Stimulated activated CD4-positive, alpha-beta T cell treated with anti-CD3 and anti-CD28 coated beads, Interleukin-1b, Interleukin-23, amount 100 ng/mL, for 1 hour (primary cell): ENCODE measurements at regions not wholly inside any gene's neighbourhood (a gene's known extent, or its start where the extent isn't known, plus 50 kb on each side); places are given as distances from the start of the nearest gene placed in this dataset.
A peak's percentile ranks its signal among the peaks of the same experiment; 100 is the strongest.
"Not testable (repeated sequence)": the region's sequence is repeated elsewhere in the genome, so short reads cannot be mapped to it uniquely, and the experiment has no call there.

Experiments used
- DNase-seq, 2 donors: peaks; one replicate each; pipeline ENCODE4 v3.0.0-alpha.2; 2020; ENCODE audit warnings: low read depth in 2 of 2

DNA sequence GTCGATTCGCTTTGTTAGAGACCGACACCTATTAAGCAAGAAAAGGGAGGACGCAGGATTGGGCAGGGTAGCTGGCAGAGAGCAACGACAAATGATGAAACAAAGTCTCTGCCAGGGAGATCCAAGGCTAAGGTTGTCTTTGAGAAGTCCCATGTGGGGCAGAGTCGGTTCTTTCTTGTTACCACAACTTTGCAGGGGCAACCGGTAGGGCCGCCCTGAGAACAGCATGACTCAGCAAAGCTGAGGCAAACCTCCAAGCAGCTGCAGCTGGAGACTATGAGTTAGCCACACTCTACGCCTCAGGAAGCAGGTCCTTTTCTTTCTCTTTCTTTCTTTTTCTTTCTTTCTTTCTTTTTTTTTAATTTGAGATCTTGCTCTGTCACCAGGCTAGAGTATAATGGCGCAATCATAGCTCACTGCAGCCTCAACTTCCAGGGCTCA, 452.3 kb upstream of the ID2 start:
- peak in 1 of 2 donors; percentile 3 for DNase-seq

- no peak for DNase-seq
Measured at GRCh38 chr2:8230466-8230865, 451.4 kb upstream of the ID2 start.

DNA sequence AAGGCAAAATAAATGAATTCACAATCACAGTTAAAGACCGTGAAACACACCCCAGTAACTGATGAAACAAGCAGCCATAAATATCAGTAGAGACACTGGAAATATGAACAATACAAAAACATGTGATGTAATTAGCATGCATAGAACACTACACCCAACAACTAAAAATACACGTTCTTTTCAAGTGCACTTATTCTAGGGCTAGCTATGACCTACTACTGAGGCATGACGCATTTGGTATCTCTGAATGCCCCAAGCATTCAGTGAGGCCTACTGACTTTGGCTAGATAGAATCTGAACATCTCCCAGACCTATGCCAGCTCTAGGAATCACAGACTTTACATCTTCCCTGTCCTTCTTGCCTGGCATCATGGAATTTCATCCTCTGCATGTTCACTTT, 450.0 kb upstream of the ID2 start:
- DNase-seq = no peak

- DNase-seq = no peak
Measured at GRCh38 chr2:8232871-8233270, 449.0 kb upstream of the ID2 start.

- DNase-seq = no peak
Measured at GRCh38 chr2:8234253-8234652, 447.6 kb upstream of the ID2 start.

- no peak for DNase-seq
Measured at GRCh38 chr2:8234757-8235374, 447.0 kb upstream of the ID2 start.

GRCh38 chr2:8235419-8235818, 446.4 kb upstream of the ID2 start:
- no peak for DNase-seq

DNA sequence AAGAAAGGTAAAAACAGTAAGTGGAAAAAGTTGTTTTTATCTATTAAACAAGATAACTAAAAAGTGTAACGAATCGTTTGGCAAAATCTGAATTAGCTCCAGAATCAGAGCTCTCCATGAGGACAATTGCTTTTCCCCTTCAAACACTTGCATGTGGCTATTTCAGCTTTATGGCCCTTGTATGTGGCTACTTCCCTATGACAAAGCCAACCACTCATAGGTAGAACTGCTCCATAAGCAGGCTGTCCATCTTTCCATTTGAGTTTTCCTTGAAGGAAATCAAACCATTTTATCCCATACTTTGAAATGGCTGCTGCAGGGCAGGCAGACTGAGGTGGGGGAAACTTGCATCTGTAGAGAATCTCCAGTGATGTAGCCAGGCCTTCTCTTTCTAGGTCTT, 445.5 kb upstream of the ID2 start:
- no peak for DNase-seq

DNA sequence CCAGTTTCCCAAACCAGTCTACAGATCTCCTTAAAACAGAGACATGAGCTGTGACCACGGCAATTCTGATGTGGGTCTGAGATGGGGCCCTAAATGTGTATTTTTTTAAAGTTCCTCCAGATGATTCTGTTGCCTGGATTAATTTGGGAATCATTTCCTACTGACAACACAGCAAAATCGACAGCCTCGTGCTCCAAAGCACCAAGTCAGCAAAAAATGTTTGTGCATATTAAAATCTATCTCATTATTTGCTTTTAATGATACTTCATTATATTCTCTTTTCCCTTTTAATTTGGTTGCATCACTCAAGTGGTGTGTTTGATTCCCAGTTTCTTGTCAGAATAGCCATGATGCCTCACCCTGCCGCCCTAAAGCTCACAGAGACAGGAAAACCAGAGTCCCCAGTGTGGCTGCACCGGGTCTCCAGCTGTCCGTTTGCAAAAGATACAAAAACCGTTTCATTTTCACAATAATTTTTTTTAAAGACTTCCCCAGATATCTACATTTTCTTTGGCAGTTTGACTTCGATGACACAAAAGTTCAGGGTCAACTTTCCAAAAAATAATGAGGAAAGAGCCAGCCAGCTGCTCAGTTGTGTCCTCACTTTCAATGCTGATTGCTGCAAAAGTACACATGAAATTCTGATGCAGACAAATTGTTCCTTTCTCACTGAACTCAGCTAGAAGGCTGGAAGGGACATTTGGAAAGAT, 443.2 kb upstream of the ID2 start:
- DNase-seq = no peak

DNA sequence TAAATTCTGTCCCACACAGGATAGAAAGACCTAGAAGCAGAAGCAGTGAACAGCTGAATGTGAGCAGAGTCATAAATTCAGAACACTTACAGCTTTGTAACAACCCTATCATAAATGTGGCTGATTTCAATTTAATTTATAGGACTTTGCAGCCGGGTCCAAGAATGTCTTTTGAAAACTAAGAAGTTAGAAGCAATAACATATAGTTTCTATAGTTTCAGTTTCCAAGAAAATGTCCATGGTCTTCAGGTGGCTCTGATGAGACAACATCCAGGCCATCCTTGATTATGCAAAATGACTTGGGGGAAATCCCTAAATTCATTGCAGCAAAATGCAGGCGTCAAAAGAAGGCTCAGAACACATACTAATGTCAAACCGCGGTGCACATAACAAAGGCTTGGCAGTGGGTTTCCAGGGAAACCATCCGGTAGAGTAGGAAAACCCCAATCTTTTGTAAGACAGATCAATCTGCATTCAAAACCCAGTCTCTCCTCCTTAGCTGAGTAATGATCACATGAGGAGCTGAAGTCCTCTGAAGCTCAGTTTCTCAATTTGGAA, 442.2 kb upstream of the ID2 start:
- DNase-seq = no peak

DNA sequence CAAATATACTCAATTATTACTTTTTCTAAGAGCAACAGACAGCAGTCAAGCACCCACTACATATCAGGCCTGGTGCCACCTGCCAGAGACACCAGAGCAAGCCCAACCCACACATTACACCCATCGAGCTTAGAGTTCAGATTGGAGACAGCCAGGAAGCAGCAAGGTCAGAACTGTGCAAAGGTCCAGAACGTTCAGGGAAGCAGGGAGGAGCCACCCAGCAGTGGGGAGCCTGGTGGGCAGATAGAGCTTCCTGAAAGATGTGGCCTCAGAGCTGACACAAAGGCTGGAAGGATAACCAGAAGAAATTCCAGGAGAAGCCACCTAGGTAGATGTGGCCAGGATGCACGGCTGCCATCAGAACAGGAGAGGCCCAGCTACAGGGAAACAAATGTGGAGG, 440.5 kb upstream of the ID2 start:
- DNase-seq = no peak

- DNase-seq = no peak
Measured at GRCh38 chr2:8242739-8243138, 439.1 kb upstream of the ID2 start.

DNA sequence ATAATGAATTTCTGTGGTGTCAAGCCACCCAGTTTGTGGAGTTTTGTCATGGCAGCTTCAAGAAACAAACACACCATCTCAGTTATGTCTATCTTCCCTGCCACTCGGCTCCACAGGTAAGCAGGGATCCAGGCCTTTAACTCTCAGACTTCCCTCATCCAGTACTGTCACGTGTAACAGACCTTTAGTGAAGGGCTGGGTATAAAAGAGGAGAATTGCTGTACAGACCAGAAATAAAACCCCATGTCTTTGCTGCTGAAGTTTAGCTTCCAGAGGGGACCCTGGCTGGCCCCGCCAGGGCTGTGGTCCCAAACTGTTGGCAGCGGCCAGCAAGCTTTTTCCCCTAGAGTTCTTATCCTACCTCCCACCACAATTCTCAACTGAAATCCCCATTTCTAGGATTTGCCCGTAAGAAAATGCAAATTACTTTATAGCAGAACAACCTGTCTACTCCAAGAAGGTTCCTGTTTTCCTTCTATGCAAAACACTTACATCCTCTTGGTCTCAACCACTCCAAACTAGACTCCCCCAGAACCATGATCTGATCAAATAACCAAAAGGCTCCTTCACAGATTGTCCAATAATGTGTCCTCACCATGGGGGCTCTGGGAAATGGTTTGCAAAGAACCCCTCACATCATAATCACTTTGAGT, 438.0 kb upstream of the ID2 start:
- DNase-seq = no peak

DNA sequence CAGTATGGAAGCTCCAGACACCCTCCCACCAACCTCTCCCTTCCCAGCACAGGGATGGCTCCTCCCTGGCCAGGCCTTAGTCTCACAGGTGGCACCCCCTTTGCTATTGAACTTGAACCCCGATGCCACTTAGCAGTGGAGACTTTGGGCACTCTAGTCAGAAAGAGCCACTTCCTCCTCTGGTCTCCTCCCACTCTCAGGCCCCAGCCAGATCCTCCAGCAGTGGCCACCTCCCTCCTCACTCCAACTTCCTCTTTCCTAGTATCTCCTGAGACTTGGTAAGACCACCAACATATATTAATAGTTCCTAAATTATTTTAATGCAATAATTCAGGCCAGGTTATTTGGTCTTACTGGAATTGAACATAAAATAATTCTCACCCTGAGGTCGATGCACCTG, 437.2 kb upstream of the ID2 start:
- DNase-seq = no peak

DNA sequence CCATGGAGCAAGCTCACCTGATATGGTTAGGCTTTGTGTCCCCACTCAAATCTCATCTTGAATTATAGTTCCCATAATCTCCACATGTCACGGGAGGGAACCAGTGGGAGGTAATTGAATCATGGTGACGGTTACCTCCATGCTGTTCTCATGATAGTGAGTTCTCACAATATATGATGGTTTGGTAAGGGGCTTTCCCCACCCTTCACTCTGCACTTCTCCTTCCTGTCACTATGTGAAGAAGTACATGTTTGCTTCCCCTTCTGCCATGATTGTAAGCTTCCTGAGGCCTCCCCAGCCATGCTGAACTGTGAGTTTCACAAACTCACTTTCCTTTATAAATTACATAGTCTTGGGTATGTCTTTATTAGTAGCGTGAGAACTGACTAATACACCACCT, 435.7 kb upstream of the ID2 start:
- DNase-seq = no peak

GRCh38 chr2:8247905-8248622, 433.8 kb upstream of the ID2 start:
- no peak for DNase-seq

GRCh38 chr2:8248623-8248957, 433.3 kb upstream of the ID2 start:
- DNase-seq = no peak

DNA sequence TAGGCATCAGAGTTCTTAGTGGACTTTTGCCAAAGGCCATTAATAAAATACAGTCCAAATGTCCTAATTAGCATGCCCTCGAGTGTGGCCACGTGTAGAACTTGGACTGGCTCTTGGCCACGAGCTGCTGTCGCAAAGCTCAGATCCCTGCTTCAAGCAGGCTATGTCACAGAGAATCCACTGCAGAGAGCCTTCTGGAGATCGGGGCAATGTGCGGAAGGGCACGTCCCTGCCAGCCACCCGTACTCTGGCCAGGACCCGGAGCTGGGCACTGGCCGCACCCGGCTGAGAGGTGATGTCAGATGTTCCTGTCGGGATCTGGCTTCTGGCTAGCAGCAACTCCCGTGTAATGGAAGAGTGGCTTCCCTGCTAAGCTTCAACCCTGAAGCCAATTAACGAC, 432.7 kb upstream of the ID2 start:
- DNase-seq = no peak

DNA sequence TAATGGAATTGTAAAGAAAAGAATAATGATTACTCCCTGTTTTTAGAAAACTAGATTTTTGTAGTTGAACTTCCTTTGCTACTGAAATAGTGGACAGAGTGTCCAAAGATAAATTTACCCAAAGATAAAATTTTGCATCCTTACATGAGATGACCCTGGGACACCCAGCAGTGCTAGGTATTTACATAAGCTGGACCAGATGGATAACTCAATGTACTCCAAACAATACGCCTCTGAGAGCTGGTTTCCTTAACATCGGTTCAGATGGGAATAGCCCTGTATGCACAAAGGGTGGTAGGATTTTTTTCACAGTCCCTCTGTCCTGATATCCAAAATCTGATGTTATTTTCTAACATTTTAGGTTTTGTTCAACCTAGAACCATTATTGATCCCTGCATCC, 432.1 kb upstream of the ID2 start:
- DNase-seq = no peak

GRCh38 chr2:8250290-8250689, 431.6 kb upstream of the ID2 start:
- DNase-seq = not testable (repeated sequence)

GRCh38 chr2:8251291-8251690, 430.6 kb upstream of the ID2 start:
- DNase-seq = no peak

- no peak for DNase-seq
Measured at GRCh38 chr2:8251856-8252255, 430.0 kb upstream of the ID2 start.
